OCI-LY7 (cell line): ENCODE measurements at regions not wholly inside any gene's neighbourhood (a gene's known extent, or its start where the extent isn't known, plus 50 kb on each side); places are given as distances from the start of the nearest gene placed in this dataset.

Source experiments
- BruUV-seq: library from RNA; stranded (reverse); fragments of 400-500 nt; replicated peaks from 2 replicates; lab custom pipeline; 2021; lab: Mats Ljungman, UMichigan
- CTCF ChIA-PET: fragments of 300-600 bp; sonication (Branson Sonifier 250); formaldehyde crosslinking; loops from one replicate; lab custom pipeline; 2022; ENCODE audit warnings: antibody characterized with exemption; ENCODE audit not compliant: unreplicated experiment; lab: Charles Lee
- POLR2A ChIA-PET: fragments of 300-600 bp; sonication (Branson Sonifier 250); formaldehyde crosslinking; loops from one replicate; lab custom pipeline; 2022; ENCODE audit warnings: antibody characterized with exemption; lab: Charles Lee
- DNase-seq: peaks from one replicate; pipeline ENCODE4 v3.0.0-alpha.2; 2015; ENCODE audit warnings: low spot score
- H2AFZ ChIP-seq: fragments of 200-600 bp; sonication (generic), shearing (Covaris generic); 2 replicates; pipeline ENCODE4 v1.6.1; 2014; ENCODE audit warnings: mild to moderate bottlenecking, antibody characterized with exemption, low read length, moderate library complexity
- H3K27ac ChIP-seq: fragments of 200-600 bp; sonication (generic); 2 replicates; pipeline ENCODE4 v1.5.1; 2014; ENCODE audit warnings: mixed run types, low read depth, mild to moderate bottlenecking, moderate library complexity, low read length, inconsistent platforms; ENCODE audit not compliant: poor library complexity, severe bottlenecking
- H3K36me3 ChIP-seq: fragments of 200-600 bp; sonication (generic); 2 replicates; pipeline ENCODE4 v1.6.1; 2014; ENCODE audit warnings: mild to moderate bottlenecking, antibody characterized with exemption, low read length, moderate library complexity, mixed read lengths; ENCODE audit not compliant: insufficient read depth
- H3K4me1 ChIP-seq: fragments of 200-600 bp; sonication (generic); 2 replicates; pipeline ENCODE4 v1.5.1; 2014; ENCODE audit warnings: mild to moderate bottlenecking, low read length; ENCODE audit not compliant: insufficient read depth, poor library complexity, severe bottlenecking
- H3K4me2 ChIP-seq: fragments of 200-600 bp; sonication (generic); 2 replicates; pipeline ENCODE4 v1.6.1; 2014; ENCODE audit warnings: mild to moderate bottlenecking, low read length
- H3K4me3 ChIP-seq: fragments of 200-600 bp; sonication (generic); 2 replicates; pipeline ENCODE4 v1.5.1; 2014; ENCODE audit warnings: mild to moderate bottlenecking, low read depth, low read length; ENCODE audit not compliant: poor library complexity, severe bottlenecking
- H3K79me2 ChIP-seq: fragments of 200-600 bp; sonication (generic); 2 replicates; pipeline ENCODE4 v1.6.1; 2016; ENCODE audit warnings: low read depth, mild to moderate bottlenecking, low read length, moderate library complexity, mixed read lengths; ENCODE audit not compliant: insufficient read depth
- H3K9me2 ChIP-seq: fragments of 200-600 bp; sonication (generic); 2 replicates; pipeline ENCODE4 v1.6.1; 2016; ENCODE audit warnings: mild to moderate bottlenecking, low read length, mixed read lengths; ENCODE audit not compliant: insufficient read depth
- H3K9me3 ChIP-seq: fragments of 200-600 bp; sonication (generic); 2 replicates; pipeline ENCODE4 v1.6.1; 2014; ENCODE audit warnings: mild to moderate bottlenecking, mixed run types, low read length, mixed read lengths
- H4K20me1 ChIP-seq: fragments of 200-600 bp; sonication (generic); 2 replicates; pipeline ENCODE4 v1.6.1; 2014; ENCODE audit warnings: mild to moderate bottlenecking, antibody characterized with exemption, low read length, moderate library complexity, mixed read lengths; ENCODE audit not compliant: insufficient read depth
- EZH2phosphoT487 ChIP-seq: fragments of 200-600 bp; sonication (generic); IDR thresholded peaks from 2 replicates; pipeline ENCODE4 v1.6.1; 2018; ENCODE audit warnings: low read depth, borderline replicate concordance, mild to moderate bottlenecking, mixed run types, antibody characterized with exemption, low read length, moderate library complexity, mixed read lengths
- intact Hi-C: fragments of 100-400 bp; cut with micrococcal nuclease; formaldehyde crosslinking; loops from one replicate; pipeline ENCODE4 v1.10.0; 2022; ENCODE audit not compliant: unreplicated experiment
- TF ChIP-seq, protein P1 (sequence below): fragments of 200-600 bp; sonication (generic); conservative IDR thresholded peaks from 2 replicates; pipeline ENCODE4 v1.5.1; 2014; ENCODE audit warnings: mild to moderate bottlenecking, antibody characterized with exemption, low read length, moderate library complexity, mixed read lengths

DNA sequence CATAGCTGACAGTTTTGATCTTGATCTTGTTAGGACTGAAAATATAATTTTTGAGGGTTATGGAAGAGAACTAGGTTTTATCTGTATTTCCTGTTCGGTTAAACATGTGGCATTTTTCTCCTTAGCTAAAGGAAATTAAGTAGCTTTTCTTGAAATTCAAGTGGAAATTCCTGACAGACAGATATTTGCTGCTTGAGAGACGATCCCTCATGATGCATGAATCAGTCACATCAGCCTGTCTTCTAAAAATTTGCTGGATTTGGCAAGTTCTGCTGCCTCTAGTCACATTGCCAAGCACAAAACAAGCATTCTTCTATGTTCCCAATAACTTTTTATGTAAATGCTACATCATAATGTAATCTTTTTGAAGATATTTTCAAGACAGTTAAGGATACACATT lies 201.8 kb upstream of the ATP5MC3 start:
- TF ChIP-seq, protein P1, sequence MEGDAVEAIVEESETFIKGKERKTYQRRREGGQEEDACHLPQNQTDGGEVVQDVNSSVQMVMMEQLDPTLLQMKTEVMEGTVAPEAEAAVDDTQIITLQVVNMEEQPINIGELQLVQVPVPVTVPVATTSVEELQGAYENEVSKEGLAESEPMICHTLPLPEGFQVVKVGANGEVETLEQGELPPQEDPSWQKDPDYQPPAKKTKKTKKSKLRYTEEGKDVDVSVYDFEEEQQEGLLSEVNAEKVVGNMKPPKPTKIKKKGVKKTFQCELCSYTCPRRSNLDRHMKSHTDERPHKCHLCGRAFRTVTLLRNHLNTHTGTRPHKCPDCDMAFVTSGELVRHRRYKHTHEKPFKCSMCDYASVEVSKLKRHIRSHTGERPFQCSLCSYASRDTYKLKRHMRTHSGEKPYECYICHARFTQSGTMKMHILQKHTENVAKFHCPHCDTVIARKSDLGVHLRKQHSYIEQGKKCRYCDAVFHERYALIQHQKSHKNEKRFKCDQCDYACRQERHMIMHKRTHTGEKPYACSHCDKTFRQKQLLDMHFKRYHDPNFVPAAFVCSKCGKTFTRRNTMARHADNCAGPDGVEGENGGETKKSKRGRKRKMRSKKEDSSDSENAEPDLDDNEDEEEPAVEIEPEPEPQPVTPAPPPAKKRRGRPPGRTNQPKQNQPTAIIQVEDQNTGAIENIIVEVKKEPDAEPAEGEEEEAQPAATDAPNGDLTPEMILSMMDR = no peak
- no peak for TF ChIP-seq EZH2phosphoT487
- no peaks in the 10 kb centered on the region for H3K36me3 ChIP-seq
- no peaks in the 10 kb centered on the region for H4K20me1 ChIP-seq
- H3K9me3 ChIP-seq = 0 out of 2 replicates have a peak, but pooled peaks cover 5% of the 10 kb centered on the region
- H3K4me2 ChIP-seq = no peak overlapping the region
- ChIA-PET POLR2A (no interaction called here), CTCF (no interaction called here)
- H3K4me1 ChIP-seq = no peaks in the 10 kb centered on the region
- no peak overlapping the region for H3K27ac ChIP-seq
- H3K9me2 ChIP-seq = no peaks in the 10 kb centered on the region
- no TSS peak for BruUV-seq
- H3K79me2 ChIP-seq = no peaks in the 10 kb centered on the region
- no peak overlapping the region for H3K4me3 ChIP-seq
- intact Hi-C loops = no loop called here
- H2AFZ ChIP-seq = no peak overlapping the region
- no peak for DNase-seq

DNA sequence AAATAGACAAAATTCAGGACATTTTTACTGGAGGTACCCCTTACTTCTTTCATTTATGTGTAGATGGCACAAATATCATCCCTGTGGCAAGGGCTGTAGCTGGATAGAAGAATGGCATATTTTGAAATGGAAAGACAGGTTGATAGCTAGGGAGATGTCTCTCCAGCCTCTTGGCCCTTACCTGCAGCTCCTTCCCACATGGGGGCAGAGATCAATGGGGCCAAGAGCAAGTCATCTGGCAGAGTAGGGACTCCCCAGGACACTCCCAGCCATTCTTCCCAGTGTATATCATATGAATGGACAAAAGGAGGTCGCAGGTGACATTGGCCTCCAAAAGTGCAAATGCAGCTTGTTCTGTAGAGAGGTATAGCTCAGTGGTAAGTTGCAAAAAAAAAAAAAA lies 192.2 kb upstream of the ATP5MC3 start:
- Histone ChIP-seq H3K4me1 (no peaks in the 10 kb centered on the region), H3K9me2 (no peaks in the 10 kb centered on the region), H3K79me2 (no peaks in the 10 kb centered on the region), H3K4me3 (no peak overlapping the region), H3K27ac (no peak overlapping the region), H3K36me3 (no peaks in the 10 kb centered on the region), H4K20me1 (no peaks in the 10 kb centered on the region), H3K4me2 (no peak overlapping the region), H3K9me3 (no peaks in the 10 kb centered on the region), H2AFZ (no peak overlapping the region)
- no peak for DNase-seq
- TF ChIP-seq EZH2phosphoT487 = no peak
- TF ChIP-seq, protein P1 = no peak
- BruUV-seq = no TSS peak
- intact Hi-C loops = no loop called here
- ChIA-PET POLR2A (interaction anchor here (0.6 kb wide), 1 partner anchor 225 kb away, joined by 3 read pairs; no protein-coding TSS in a partner anchor), CTCF (no interaction called here)

DNA sequence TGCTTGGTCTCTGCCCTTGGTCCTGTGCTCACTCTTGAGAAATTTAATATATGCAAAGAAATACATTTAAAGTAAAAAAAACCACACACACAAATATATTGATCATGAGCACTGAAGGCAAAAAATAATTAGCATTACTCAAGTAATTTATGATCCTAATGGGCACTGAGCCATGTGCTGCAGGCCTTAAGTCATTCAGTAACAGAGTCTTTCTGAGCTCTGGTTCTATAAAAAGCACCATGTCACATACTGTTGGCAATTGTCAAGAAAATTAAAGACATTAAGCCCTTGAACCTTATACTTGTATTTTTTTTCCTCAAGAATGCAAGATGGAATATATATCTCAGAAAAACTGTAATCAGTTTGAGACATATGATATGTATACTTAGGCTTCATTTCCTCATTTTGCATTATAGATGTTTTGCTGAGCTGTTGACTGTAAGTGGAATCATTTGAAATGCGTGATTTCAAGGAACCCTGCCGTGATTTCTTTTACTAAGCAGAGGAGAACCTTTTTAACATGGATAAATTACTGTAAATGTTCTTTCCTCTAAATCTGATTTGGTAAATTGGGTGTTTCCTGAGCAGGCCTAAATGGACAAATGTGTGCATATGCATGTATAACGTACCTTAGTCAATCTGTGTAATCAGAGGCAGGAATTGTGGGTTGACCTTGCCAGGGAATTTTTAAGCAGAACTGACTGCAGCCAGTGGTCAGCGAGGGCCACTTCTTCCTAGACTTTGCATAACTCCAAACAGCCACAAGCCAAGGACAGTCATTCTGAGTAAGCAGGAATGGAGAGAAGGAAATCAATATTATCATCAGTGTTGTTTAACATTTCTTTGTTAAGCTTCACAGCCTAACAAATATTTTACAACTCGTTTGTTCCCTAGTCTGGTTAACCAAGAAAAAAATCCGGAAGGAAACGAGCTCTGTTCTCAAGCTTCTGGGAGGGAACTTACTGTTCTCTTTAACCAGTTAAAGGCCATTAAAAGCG lies 191.5 kb upstream of the ATP5MC3 start:
- Histone ChIP-seq H3K9me2 (no peaks in the 10 kb centered on the region), H3K4me1 (no peaks in the 10 kb centered on the region), H3K79me2 (no peaks in the 10 kb centered on the region), H3K36me3 (no peaks in the 10 kb centered on the region), H3K9me3 (no peaks in the 10 kb centered on the region), H3K4me3 (no peak overlapping the region), H3K27ac (no peak overlapping the region), H2AFZ (no peak overlapping the region), H3K4me2 (no peak overlapping the region), H4K20me1 (no peaks in the 10 kb centered on the region)
- intact Hi-C loops = no loop called here
- BruUV-seq = no TSS peak
- ChIA-PET CTCF (no interaction called here), POLR2A (interaction anchor here (0.6 to 1.3 kb wide), 2 partner anchors 8 to 226 kb away, joined by 3 to 5 read pairs; no protein-coding TSS in a partner anchor)
- TF ChIP-seq, protein P1 = no peak
- no peak for DNase-seq
